HCT116 (cell line): ENCODE measurements at regions not wholly inside any gene's neighbourhood (a gene's known extent, or its start where the extent isn't known, plus 50 kb on each side); places are given as distances from the start of the nearest gene placed in this dataset.

Source experiments
- ATAC-seq: fragments of 200-7000 bp; cut with Tn5 transposase; 2 replicates; pipeline ENCODE4 v1.9.1; 2020; ENCODE audit warnings: mild to moderate bottlenecking, moderate library complexity
- BruUV-seq: library from RNA; stranded (reverse); fragments of 400-500 nt; replicated peaks from 2 replicates; lab custom pipeline; 2021; lab: Mats Ljungman, UMichigan
- CTCF ChIA-PET: fragments of 300-600 bp; sonication (Branson Sonifier 250); formaldehyde crosslinking; loops from one replicate; lab custom pipeline; 2021; ENCODE audit warnings: antibody characterized with exemption; lab: Charles Lee
- POLR2A ChIA-PET: fragments of 300-600, 350-600 bp; sonication (Branson Sonifier 250); formaldehyde crosslinking; loops from one replicate; lab custom pipeline; 2021; ENCODE audit warnings: antibody characterized with exemption; lab: Charles Lee
- RAD21 ChIA-PET, 2 experiments: fragments of 300-600 bp; sonication (Branson Sonifier 250); formaldehyde crosslinking; loops; one replicate each; lab custom pipeline; 2023; ENCODE audit warnings: low total read pairs in 2 of 2; ENCODE audit not compliant: uncharacterized antibody in 2 of 2, unreplicated experiment in 2 of 2, low non-redundant PET in 1 of 2; lab: Charles Lee
- DNase-seq: peaks from one replicate; pipeline ENCODE4 v3.0.0-alpha.2; 2010; ENCODE audit warnings: low read depth, low spot score
- H2AFZ ChIP-seq: fragments of 200-600 bp; shearing (Covaris generic), sonication (generic); 2 replicates; pipeline ENCODE4 v1.6.1; 2017; ENCODE audit warnings: low read depth, mixed run types, mixed read lengths, antibody characterized with exemption, low read length; ENCODE audit not compliant: poor library complexity, severe bottlenecking
- H3K27ac ChIP-seq: 2 replicates; pipeline ENCODE4 v1.5.1; 2012; ENCODE audit warnings: low read depth, low read length
- H3K27me3 ChIP-seq: fragments of 200-600 bp; sonication (generic); 2 replicates; pipeline ENCODE4 v1.6.1; 2016; ENCODE audit warnings: mixed run types, low read length, mixed read lengths; ENCODE audit not compliant: insufficient read depth
- H3K36me3 ChIP-seq, 2 experiments: fragments of 200-500 bp in 1 of 2; fragments of 200-600 bp in 1 of 2; sonication (Bioruptor generic) in 1 of 2; sonication (generic) in 1 of 2; 2 replicates each; pipeline versions ENCODE4 v1.5.1 to v1.6.1; 2014 to 2016; ENCODE audit warnings: low read length in 2 of 2, inconsistent platforms in 1 of 2, mixed read lengths in 1 of 2, mixed run types in 1 of 2; ENCODE audit not compliant: insufficient read depth in 2 of 2, control insufficient read depth in 1 of 2
- H3K4me1 ChIP-seq, 2 experiments: fragments of 200-600 bp in 1 of 2; sonication (generic) in 1 of 2; 2 replicates each; pipeline versions ENCODE4 v1.5.1 to v1.6.1; 2012 to 2017; ENCODE audit warnings: low read length in 2 of 2, inconsistent platforms in 1 of 2, mild to moderate bottlenecking in 1 of 2, mixed read lengths in 1 of 2, mixed run types in 1 of 2, moderate library complexity in 1 of 2; ENCODE audit not compliant: insufficient read depth in 2 of 2, control insufficient read depth in 1 of 2
- H3K4me2 ChIP-seq: fragments of 200-600 bp; sonication (generic); 2 replicates; pipeline ENCODE4 v1.6.1; 2017; ENCODE audit warnings: mixed run types, low read length, mixed read lengths
- H3K4me3 ChIP-seq, 2 experiments: fragments of 200-600 bp in 1 of 2; sonication (generic) in 1 of 2; replicated peaks in 1 of 2; 2 replicates each; pipeline ENCODE4 v1.5.1; 2011 to 2016; ENCODE audit warnings: low read length in 2 of 2, control low read depth in 1 of 2, low read depth in 1 of 2, mild to moderate bottlenecking in 1 of 2, mixed read lengths in 1 of 2, mixed run types in 1 of 2
- H3K79me2 ChIP-seq: fragments of 200-600 bp; sonication (generic); 2 replicates; pipeline ENCODE4 v1.6.1; 2017; ENCODE audit warnings: mild to moderate bottlenecking, mixed run types, low read length, moderate library complexity, mixed read lengths; ENCODE audit not compliant: insufficient read depth
- H3K9ac ChIP-seq: fragments of 200-600 bp; sonication (generic); 2 replicates; pipeline ENCODE4 v1.6.1; 2016; ENCODE audit warnings: low read length, mixed read lengths
- H3K9me2 ChIP-seq: fragments of 200-600 bp; sonication (generic), shearing (Covaris generic); 2 replicates; pipeline ENCODE4 v1.6.1; 2017; ENCODE audit warnings: mixed run types, mild to moderate bottlenecking, moderate library complexity; ENCODE audit not compliant: insufficient read depth
- H3K9me3 ChIP-seq, 2 experiments: fragments of 200-500 bp in 1 of 2; fragments of 200-600 bp in 1 of 2; sonication (Bioruptor generic) in 1 of 2; sonication (generic) in 1 of 2; 2 replicates each; pipeline ENCODE4 v1.6.1; 2014 to 2017; ENCODE audit warnings: low read length in 2 of 2, mixed read lengths in 2 of 2, inconsistent platforms in 1 of 2, low read depth in 1 of 2, mild to moderate bottlenecking in 1 of 2, mixed run types in 1 of 2, moderate library complexity in 1 of 2; ENCODE audit not compliant: control insufficient read depth in 1 of 2, insufficient read depth in 1 of 2
- H4K20me1 ChIP-seq: fragments of 200-600 bp; sonication (generic), shearing (Covaris generic); 2 replicates; pipeline ENCODE4 v1.6.1; 2017; ENCODE audit warnings: mixed run types, mild to moderate bottlenecking, moderate library complexity; ENCODE audit not compliant: insufficient read depth
- CEBPB ChIP-seq: IDR thresholded peaks from 2 replicates; pipeline ENCODE4 v1.6.1; 2012; ENCODE audit warnings: low read depth
- EGR1 ChIP-seq: IDR thresholded peaks from 2 replicates; pipeline ENCODE4 v1.6.1; 2012; ENCODE audit warnings: low read depth
- EZH2 ChIP-seq: fragments of 200-600 bp; sonication (generic); IDR thresholded peaks from 2 replicates; pipeline ENCODE4 v1.6.1; 2017; ENCODE audit warnings: antibody characterized with exemption, mixed run types
- EZH2phosphoT487 ChIP-seq: fragments of 200-600 bp; IDR thresholded peaks from 2 replicates; pipeline ENCODE4 v1.6.1; 2018; ENCODE audit warnings: antibody characterized with exemption, borderline replicate concordance
- FOSL1 ChIP-seq: IDR thresholded peaks from 2 replicates; pipeline ENCODE4 v1.6.1; 2012; ENCODE audit warnings: low read depth
- POLR2AphosphoS5 ChIP-seq: IDR thresholded peaks from 2 replicates; pipeline ENCODE4 v1.6.1; 2011; ENCODE audit warnings: mild to moderate bottlenecking, low read depth, low read length, moderate library complexity
- RAD21 ChIP-seq: IDR thresholded peaks from 2 replicates; pipeline ENCODE4 v1.6.1; 2012; ENCODE audit warnings: low read depth, mild to moderate bottlenecking
- SIN3A ChIP-seq: IDR thresholded peaks from 2 replicates; pipeline ENCODE4 v1.6.1; 2012; ENCODE audit warnings: low read depth
- SRF ChIP-seq: IDR thresholded peaks from 2 replicates; pipeline ENCODE4 v1.6.1; 2012; ENCODE audit warnings: low read depth
- intact Hi-C: fragments of 100-400 bp; cut with micrococcal nuclease; formaldehyde crosslinking; loops from 2 replicates; pipeline ENCODE4 v1.10.0; 2022
- TF ChIP-seq, protein P1 (sequence below): IDR thresholded peaks from 2 replicates; pipeline ENCODE4 v1.6.1; 2012; ENCODE audit warnings: low read depth
- TF ChIP-seq, protein P2 (sequence below): IDR thresholded peaks from 2 replicates; pipeline ENCODE4 v1.6.1; 2012

- no peak overlapping the region for H2AFZ ChIP-seq
- H3K4me1 ChIP-seq = no peaks in the 10 kb centered on the region
- ATAC-seq = no peak
- no peak for DNase-seq
- TF ChIP-seq SIN3A = no peak
- no peak for TF ChIP-seq EZH2
- no peak for TF ChIP-seq EZH2phosphoT487
- TF ChIP-seq SRF = no peak
- TF ChIP-seq FOSL1 = no peak
- TF ChIP-seq CEBPB = no peak
- TF ChIP-seq EGR1 = no peak
- no peak for TF ChIP-seq RAD21
- TF ChIP-seq POLR2AphosphoS5 = no peak
- TF ChIP-seq, protein P1, sequence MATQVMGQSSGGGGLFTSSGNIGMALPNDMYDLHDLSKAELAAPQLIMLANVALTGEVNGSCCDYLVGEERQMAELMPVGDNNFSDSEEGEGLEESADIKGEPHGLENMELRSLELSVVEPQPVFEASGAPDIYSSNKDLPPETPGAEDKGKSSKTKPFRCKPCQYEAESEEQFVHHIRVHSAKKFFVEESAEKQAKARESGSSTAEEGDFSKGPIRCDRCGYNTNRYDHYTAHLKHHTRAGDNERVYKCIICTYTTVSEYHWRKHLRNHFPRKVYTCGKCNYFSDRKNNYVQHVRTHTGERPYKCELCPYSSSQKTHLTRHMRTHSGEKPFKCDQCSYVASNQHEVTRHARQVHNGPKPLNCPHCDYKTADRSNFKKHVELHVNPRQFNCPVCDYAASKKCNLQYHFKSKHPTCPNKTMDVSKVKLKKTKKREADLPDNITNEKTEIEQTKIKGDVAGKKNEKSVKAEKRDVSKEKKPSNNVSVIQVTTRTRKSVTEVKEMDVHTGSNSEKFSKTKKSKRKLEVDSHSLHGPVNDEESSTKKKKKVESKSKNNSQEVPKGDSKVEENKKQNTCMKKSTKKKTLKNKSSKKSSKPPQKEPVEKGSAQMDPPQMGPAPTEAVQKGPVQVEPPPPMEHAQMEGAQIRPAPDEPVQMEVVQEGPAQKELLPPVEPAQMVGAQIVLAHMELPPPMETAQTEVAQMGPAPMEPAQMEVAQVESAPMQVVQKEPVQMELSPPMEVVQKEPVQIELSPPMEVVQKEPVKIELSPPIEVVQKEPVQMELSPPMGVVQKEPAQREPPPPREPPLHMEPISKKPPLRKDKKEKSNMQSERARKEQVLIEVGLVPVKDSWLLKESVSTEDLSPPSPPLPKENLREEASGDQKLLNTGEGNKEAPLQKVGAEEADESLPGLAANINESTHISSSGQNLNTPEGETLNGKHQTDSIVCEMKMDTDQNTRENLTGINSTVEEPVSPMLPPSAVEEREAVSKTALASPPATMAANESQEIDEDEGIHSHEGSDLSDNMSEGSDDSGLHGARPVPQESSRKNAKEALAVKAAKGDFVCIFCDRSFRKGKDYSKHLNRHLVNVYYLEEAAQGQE = no peak
- TF ChIP-seq, protein P2, sequence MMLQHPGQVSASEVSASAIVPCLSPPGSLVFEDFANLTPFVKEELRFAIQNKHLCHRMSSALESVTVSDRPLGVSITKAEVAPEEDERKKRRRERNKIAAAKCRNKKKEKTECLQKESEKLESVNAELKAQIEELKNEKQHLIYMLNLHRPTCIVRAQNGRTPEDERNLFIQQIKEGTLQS = no peak
- intact Hi-C loops = no loop called here
- no peaks in the 10 kb centered on the region for H3K9me2 ChIP-seq
- no peaks in the 10 kb centered on the region for H3K27me3 ChIP-seq
- ChIA-PET RAD21 (no interaction called here), POLR2A (no interaction called here), CTCF (no interaction called here)
- H3K9ac ChIP-seq = no peak overlapping the region
- H3K9me3 ChIP-seq = no peaks in the 10 kb centered on the region
- no peaks in the 10 kb centered on the region for H4K20me1 ChIP-seq
- H3K4me3 ChIP-seq = no peak overlapping the region
- no peak overlapping the region for H3K27ac ChIP-seq
- no peak overlapping the region for H3K4me2 ChIP-seq
- no peaks in the 10 kb centered on the region for H3K36me3 ChIP-seq
- no peaks in the 10 kb centered on the region for H3K79me2 ChIP-seq
- BruUV-seq = no TSS peak
These were observed 417.4 kb downstream of the KCNJ3 start for GRCh38 chr2:155115846-155116245.
